SK-N-SH (cell line): ENCODE measurements at regions not wholly inside any gene's neighbourhood (a gene's known extent, or its start where the extent isn't known, plus 50 kb on each side); places are given as distances from the start of the nearest gene placed in this dataset.

Source experiments
- CTCF ChIA-PET: fragments of 300-600, 350-600 bp; formaldehyde crosslinking; extraction: SDS; loops from one replicate; lab custom pipeline; 2021; lab: Yijun Ruan, JAX
- POLR2A ChIA-PET: fragments of 350-600 bp; sonication (Branson Sonifier 250); formaldehyde crosslinking; extraction: SDS; loops from one replicate; lab custom pipeline; 2020; ENCODE audit warnings: antibody characterized with exemption, inconsistent platforms; lab: Yijun Ruan, JAX
- DNase-seq: peaks from one replicate; pipeline ENCODE4 v3.0.0; 2012
- H2AFZ ChIP-seq: fragments of 200-600 bp; sonication (generic); 2 replicates; pipeline ENCODE4 v1.8.1; 2016; ENCODE audit warnings: antibody characterized with exemption, mild to moderate bottlenecking, low read depth
- H3F3A ChIP-seq: fragments of 200-600 bp; sonication (generic); replicated peaks from 2 replicates; pipeline ENCODE3; 2016; ENCODE audit warnings: antibody characterized with exemption, mild to moderate bottlenecking; ENCODE audit not compliant: insufficient read depth
- H3K27ac ChIP-seq, 2 experiments: fragments of 200-500 bp in 1 of 2; fragments of 200-600 bp in 1 of 2; sonication (Bioruptor generic) in 1 of 2; sonication (generic), shearing (Covaris generic) in 1 of 2; 2 replicates each; pipeline versions ENCODE4 v1.5.1 to v1.6.1; 2014 to 2016; ENCODE audit warnings: low read depth in 2 of 2, inconsistent platforms in 1 of 2, low read length in 1 of 2, mild to moderate bottlenecking in 1 of 2, mixed read lengths in 1 of 2
- H3K27me3 ChIP-seq: fragments of 200-600 bp; sonication (generic), shearing (Covaris generic); 2 replicates; pipeline ENCODE4 v1.6.1; 2016; ENCODE audit warnings: mixed run types; ENCODE audit not compliant: insufficient read depth
- H3K36me3 ChIP-seq, 2 experiments: fragments of 200-500 bp in 1 of 2; fragments of 200-600 bp in 1 of 2; sonication (Bioruptor generic) in 1 of 2; sonication (generic) in 1 of 2; replicated peaks in 1 of 2; 2 replicates each; pipeline versions ENCODE3 to v1.5.1; 2014 to 2016; ENCODE audit warnings: low read length in 1 of 2, mild to moderate bottlenecking in 1 of 2; ENCODE audit not compliant: insufficient read depth in 2 of 2, control insufficient read depth in 1 of 2
- H3K4me1 ChIP-seq, 2 experiments: fragments of 200-500 bp in 1 of 2; fragments of 200-600 bp in 1 of 2; sonication (Bioruptor generic) in 1 of 2; sonication (generic), shearing (Covaris generic) in 1 of 2; 2 replicates each; pipeline versions ENCODE4 v1.5.1 to v1.6.1; 2014 to 2016; ENCODE audit warnings: low read depth in 1 of 2, low read length in 1 of 2, mixed run types in 1 of 2; ENCODE audit not compliant: insufficient read depth in 2 of 2, control insufficient read depth in 1 of 2
- H3K4me2 ChIP-seq: fragments of 200-600 bp; sonication (generic), shearing (Covaris generic); 2 replicates; pipeline ENCODE4 v1.6.1; 2017; ENCODE audit warnings: mixed run types
- H3K4me3 ChIP-seq, 2 experiments: fragments of 200-500 bp in 1 of 2; fragments of 200-600 bp in 1 of 2; sonication (Bioruptor generic) in 1 of 2; sonication (generic), shearing (Covaris generic) in 1 of 2; 2 replicates each; pipeline versions ENCODE4 v1.5.1 to v1.8.1; 2014 to 2016; ENCODE audit warnings: low read depth in 2 of 2, inconsistent platforms in 1 of 2, low read length in 1 of 2, mild to moderate bottlenecking in 1 of 2, mixed read lengths in 1 of 2, moderate library complexity in 1 of 2
- H3K79me2 ChIP-seq: fragments of 200-600 bp; sonication (generic); 2 replicates; pipeline ENCODE4 v1.8.1; 2017; ENCODE audit warnings: mild to moderate bottlenecking; ENCODE audit not compliant: insufficient read depth
- H3K9ac ChIP-seq: fragments of 200-600 bp; sonication (generic); 2 replicates; pipeline ENCODE4 v1.6.1; 2017; ENCODE audit warnings: mixed run types
- H3K9me2 ChIP-seq: fragments of 200-600 bp; sonication (generic); 2 replicates; pipeline ENCODE4 v1.6.1; 2017; ENCODE audit warnings: mixed run types
- H3K9me3 ChIP-seq: fragments of 200-600 bp; sonication (generic); 2 replicates; pipeline ENCODE4 v1.6.1; 2017; ENCODE audit warnings: mixed run types, mild to moderate bottlenecking, moderate library complexity
- H4K20me1 ChIP-seq: fragments of 200-600 bp; sonication (generic); 2 replicates; pipeline ENCODE4 v1.6.1; 2017; ENCODE audit warnings: mild to moderate bottlenecking, mixed run types; ENCODE audit not compliant: insufficient read depth
- ELF1 ChIP-seq: IDR thresholded peaks from 2 replicates; pipeline ENCODE4 v1.4.0; 2012
- EZH2phosphoT487 ChIP-seq: fragments of 200-600 bp; sonication (generic); IDR thresholded peaks from 2 replicates; pipeline ENCODE4 v1.6.1; 2017; ENCODE audit warnings: low read depth, mixed run types, mild to moderate bottlenecking, antibody characterized with exemption, moderate library complexity, borderline replicate concordance
- FOSL2 ChIP-seq: IDR thresholded peaks from 2 replicates; pipeline ENCODE4 v1.4.0; 2012; ENCODE audit warnings: low read depth, mild to moderate bottlenecking, moderate library complexity, borderline replicate concordance
- FOXM1 ChIP-seq: IDR thresholded peaks from 2 replicates; pipeline ENCODE4 v1.4.0; 2012; ENCODE audit warnings: low read depth, mild to moderate bottlenecking
- GABPA ChIP-seq: IDR thresholded peaks from 2 replicates; pipeline ENCODE4 v1.4.0; 2012; ENCODE audit warnings: low read depth, mild to moderate bottlenecking
- GATA2 ChIP-seq: sonication (generic); formaldehyde crosslinking; IDR thresholded peaks from 2 replicates; pipeline ENCODE4 v1.5.0; 2020; ENCODE audit warnings: mild to moderate bottlenecking, missing genetic modification reagents
- JUND ChIP-seq: IDR thresholded peaks from 2 replicates; pipeline ENCODE4 v1.4.0; 2012
- MXI1 ChIP-seq: IDR thresholded peaks from 2 replicates; pipeline ENCODE4 v1.6.1; 2012; ENCODE audit warnings: mild to moderate bottlenecking, low read depth, low read length, improper control_type of control experiment
- NRF1 ChIP-seq: IDR thresholded peaks from 2 replicates; pipeline ENCODE4 v1.6.1; 2012; ENCODE audit warnings: low read depth, mild to moderate bottlenecking, low read length
- RAD21 ChIP-seq: IDR thresholded peaks from 2 replicates; pipeline ENCODE4 v1.6.1; 2012; ENCODE audit warnings: mild to moderate bottlenecking, low read length
- SIN3A ChIP-seq: IDR thresholded peaks from 2 replicates; pipeline ENCODE4 v1.6.1; 2012; ENCODE audit warnings: low read depth, mild to moderate bottlenecking, low read length, moderate library complexity, borderline replicate concordance
- SMC3 ChIP-seq: IDR thresholded peaks from 2 replicates; pipeline ENCODE4 v1.6.1; 2012; ENCODE audit warnings: low read depth, low read length, improper control_type of control experiment
- TAF1 ChIP-seq: IDR thresholded peaks from 2 replicates; pipeline ENCODE4 v1.6.1; 2012; ENCODE audit warnings: low read depth, mild to moderate bottlenecking, low read length, moderate library complexity, borderline replicate concordance
- TCF12 ChIP-seq: IDR thresholded peaks from 2 replicates; pipeline ENCODE4 v1.4.0; 2012
- TEAD4 ChIP-seq: IDR thresholded peaks from 2 replicates; pipeline ENCODE4 v1.4.0; 2012; ENCODE audit warnings: mild to moderate bottlenecking, borderline replicate concordance; ENCODE audit not compliant: insufficient read depth
- WGBS: methylation state at CpG from one replicate; pipeline ENCODE4 v1.1.6; 2017; ENCODE audit warnings: low lambda C conversion rate; 5-methylcytosine and 5-hydroxymethylcytosine counted together
- TF ChIP-seq, protein P1 (sequence below): IDR thresholded peaks from 2 replicates; pipeline ENCODE4; 2012
- TF ChIP-seq, protein P2 (sequence below): IDR thresholded peaks from 2 replicates; pipeline ENCODE4 v1.6.1; 2012; ENCODE audit warnings: mild to moderate bottlenecking, low read depth, low read length, moderate library complexity
- TF ChIP-seq, protein P3 (sequence below): fragments of 150-350 bp; IDR thresholded peaks from 2 replicates; pipeline ENCODE4 v1.6.1; 2017; ENCODE audit warnings: antibody characterized with exemption, low read length, low read depth, borderline replicate concordance
- TF ChIP-seq, protein P4 (sequence below): fragments of 150-350 bp; IDR thresholded peaks from 2 replicates; pipeline ENCODE4 v1.6.1; 2016; ENCODE audit warnings: mild to moderate bottlenecking, low read depth, low read length
- TF ChIP-seq, protein P5 (sequence below): fragments of 200-600 bp; sonication (generic); IDR thresholded peaks from 2 replicates; pipeline ENCODE4 v1.6.1; 2017; ENCODE audit warnings: antibody characterized with exemption, mild to moderate bottlenecking, moderate library complexity

DNA sequence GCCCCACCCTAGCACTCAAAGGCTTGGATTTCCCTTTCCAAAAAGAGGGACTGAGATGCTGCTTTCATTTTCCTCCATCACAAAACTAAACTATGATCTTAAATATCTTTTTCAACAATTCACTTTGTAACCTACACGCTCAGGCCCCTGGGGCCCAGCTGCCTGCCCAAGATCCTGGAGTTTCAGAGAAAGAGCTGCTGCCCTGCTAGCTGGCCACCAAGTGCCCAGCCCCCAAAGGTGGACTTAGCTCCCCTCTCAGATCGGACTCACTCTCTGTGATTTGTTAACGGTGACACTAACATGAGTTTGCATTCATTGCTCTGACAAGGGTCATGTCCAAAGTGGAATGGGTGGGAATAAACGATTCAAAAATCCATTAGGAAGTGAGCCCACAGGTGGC, 119.6 kb upstream of the SMAD3 start:
- H3K27me3 ChIP-seq: no peaks in the 10 kb centered on the region
- H3K9me2 ChIP-seq: no peaks in the 10 kb centered on the region
- no peaks in the 10 kb centered on the region for H3K36me3 ChIP-seq
- no peak overlapping the region for H3K27ac ChIP-seq
- no peak for DNase-seq
- H4K20me1 ChIP-seq: no peaks in the 10 kb centered on the region
- CTCF ChIA-PET: interaction anchor here (0.7 to 7.8 kb wide), 47 partner anchors 11 to 1209 kb away, joined by 3 to 112 read pairs (median 6); no protein-coding TSS in a partner anchor
- no peak overlapping the region for H3K4me2 ChIP-seq
- POLR2A ChIA-PET: no interaction called here
- TF ChIP-seq ELF1 (no peak), MXI1 (no peak), SMC3 (no peak), TAF1 (no peak), TEAD4 (no peak), SIN3A (no peak), GATA2 (CRISPR knock-in tag) (no peak)
- TF ChIP-seq, protein P1, sequence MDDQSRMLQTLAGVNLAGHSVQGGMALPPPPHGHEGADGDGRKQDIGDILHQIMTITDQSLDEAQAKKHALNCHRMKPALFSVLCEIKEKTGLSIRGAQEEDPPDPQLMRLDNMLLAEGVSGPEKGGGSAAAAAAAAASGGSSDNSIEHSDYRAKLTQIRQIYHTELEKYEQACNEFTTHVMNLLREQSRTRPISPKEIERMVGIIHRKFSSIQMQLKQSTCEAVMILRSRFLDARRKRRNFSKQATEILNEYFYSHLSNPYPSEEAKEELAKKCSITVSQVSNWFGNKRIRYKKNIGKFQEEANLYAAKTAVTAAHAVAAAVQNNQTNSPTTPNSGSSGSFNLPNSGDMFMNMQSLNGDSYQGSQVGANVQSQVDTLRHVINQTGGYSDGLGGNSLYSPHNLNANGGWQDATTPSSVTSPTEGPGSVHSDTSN: no peak
- TF ChIP-seq, protein P2, sequence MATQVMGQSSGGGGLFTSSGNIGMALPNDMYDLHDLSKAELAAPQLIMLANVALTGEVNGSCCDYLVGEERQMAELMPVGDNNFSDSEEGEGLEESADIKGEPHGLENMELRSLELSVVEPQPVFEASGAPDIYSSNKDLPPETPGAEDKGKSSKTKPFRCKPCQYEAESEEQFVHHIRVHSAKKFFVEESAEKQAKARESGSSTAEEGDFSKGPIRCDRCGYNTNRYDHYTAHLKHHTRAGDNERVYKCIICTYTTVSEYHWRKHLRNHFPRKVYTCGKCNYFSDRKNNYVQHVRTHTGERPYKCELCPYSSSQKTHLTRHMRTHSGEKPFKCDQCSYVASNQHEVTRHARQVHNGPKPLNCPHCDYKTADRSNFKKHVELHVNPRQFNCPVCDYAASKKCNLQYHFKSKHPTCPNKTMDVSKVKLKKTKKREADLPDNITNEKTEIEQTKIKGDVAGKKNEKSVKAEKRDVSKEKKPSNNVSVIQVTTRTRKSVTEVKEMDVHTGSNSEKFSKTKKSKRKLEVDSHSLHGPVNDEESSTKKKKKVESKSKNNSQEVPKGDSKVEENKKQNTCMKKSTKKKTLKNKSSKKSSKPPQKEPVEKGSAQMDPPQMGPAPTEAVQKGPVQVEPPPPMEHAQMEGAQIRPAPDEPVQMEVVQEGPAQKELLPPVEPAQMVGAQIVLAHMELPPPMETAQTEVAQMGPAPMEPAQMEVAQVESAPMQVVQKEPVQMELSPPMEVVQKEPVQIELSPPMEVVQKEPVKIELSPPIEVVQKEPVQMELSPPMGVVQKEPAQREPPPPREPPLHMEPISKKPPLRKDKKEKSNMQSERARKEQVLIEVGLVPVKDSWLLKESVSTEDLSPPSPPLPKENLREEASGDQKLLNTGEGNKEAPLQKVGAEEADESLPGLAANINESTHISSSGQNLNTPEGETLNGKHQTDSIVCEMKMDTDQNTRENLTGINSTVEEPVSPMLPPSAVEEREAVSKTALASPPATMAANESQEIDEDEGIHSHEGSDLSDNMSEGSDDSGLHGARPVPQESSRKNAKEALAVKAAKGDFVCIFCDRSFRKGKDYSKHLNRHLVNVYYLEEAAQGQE: no peak
- no peaks in the 10 kb centered on the region for H3K79me2 ChIP-seq
- 58% methylated on average over 4 of the region's 4 CpGs for WGBS
- no peak overlapping the region for H3K4me3 ChIP-seq
- H3K9ac ChIP-seq: no peak overlapping the region
- H3K4me1 ChIP-seq: peaks cover 0 to 4% of the 10 kb centered on the region in 2 experiments; a peak in 1 of 4 replicates
- no peaks in the 10 kb centered on the region for H3K9me3 ChIP-seq
- no peaks in the 10 kb centered on the region for H3F3A ChIP-seq
- no peak overlapping the region for H2AFZ ChIP-seq

DNA sequence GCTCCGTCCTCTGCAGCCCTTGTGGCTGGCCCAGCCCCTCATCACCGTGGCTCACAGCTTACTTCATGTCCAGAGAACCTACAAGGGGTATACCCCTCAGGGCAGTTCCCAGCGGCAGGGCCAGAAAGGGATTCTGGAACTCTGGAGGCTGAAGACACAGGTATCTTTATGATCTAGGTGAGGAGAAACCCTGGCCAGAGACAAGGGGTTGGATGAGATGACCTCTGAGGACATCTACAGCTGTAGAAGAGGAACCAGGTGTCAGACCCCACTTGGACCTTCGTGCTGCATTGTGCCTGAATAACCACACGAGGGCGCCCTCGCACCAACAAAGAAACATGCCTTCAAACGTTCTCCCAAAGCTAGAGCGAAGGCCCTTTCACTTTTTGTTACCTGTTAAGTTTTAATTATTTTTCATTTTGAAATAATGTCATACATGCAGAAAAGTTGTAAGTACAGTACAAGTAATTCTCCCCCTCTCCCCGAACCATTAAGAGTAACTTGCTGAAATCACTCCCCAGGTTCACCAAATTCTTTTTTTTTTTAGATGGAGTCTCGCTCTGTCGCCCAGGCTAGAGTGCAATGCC, 118.7 kb upstream of the SMAD3 start:
- POLR2A ChIA-PET: no interaction called here
- Histone ChIP-seq H3F3A (no peaks in the 10 kb centered on the region), H3K79me2 (no peaks in the 10 kb centered on the region), H4K20me1 (no peaks in the 10 kb centered on the region), H3K4me3 (no peak overlapping the region), H3K9me2 (no peaks in the 10 kb centered on the region), H2AFZ (no peak overlapping the region), H3K4me1 (peaks cover 0 to 4% of the 10 kb centered on the region in 2 experiments; a peak in 1 of 4 replicates), H3K9me3 (no peaks in the 10 kb centered on the region), H3K36me3 (no peaks in the 10 kb centered on the region), H3K27me3 (no peaks in the 10 kb centered on the region), H3K9ac (no peak overlapping the region), H3K27ac (no peak overlapping the region), H3K4me2 (no peak overlapping the region)
- DNase-seq: peak; percentile 79
- CTCF ChIA-PET: interaction anchor here (0.6 to 7.8 kb wide), 108 partner anchors 8 to 1208 kb away, joined by 3 to 112 read pairs (median 4); partner anchors contain the start of genes AAGAB, C15orf61, IQCH and SMAD3
- 19% methylated on average over 10 of the region's 12 CpGs for WGBS
- no peak for TF ChIP-seq FOXM1
- no peak for TF ChIP-seq JUND
- TF ChIP-seq NRF1: 0 out of 2 replicates have a peak, but pooled peaks have one; percentile 5
- peak; percentile 99 for TF ChIP-seq RAD21
- TF ChIP-seq, protein P3, sequence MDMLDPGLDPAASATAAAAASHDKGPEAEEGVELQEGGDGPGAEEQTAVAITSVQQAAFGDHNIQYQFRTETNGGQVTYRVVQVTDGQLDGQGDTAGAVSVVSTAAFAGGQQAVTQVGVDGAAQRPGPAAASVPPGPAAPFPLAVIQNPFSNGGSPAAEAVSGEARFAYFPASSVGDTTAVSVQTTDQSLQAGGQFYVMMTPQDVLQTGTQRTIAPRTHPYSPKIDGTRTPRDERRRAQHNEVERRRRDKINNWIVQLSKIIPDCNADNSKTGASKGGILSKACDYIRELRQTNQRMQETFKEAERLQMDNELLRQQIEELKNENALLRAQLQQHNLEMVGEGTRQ: no peak
- TF ChIP-seq SMC3: peak; percentile 99
- TF ChIP-seq EZH2phosphoT487: no peak
- TF ChIP-seq TCF12: no peak
- TF ChIP-seq, protein P4, sequence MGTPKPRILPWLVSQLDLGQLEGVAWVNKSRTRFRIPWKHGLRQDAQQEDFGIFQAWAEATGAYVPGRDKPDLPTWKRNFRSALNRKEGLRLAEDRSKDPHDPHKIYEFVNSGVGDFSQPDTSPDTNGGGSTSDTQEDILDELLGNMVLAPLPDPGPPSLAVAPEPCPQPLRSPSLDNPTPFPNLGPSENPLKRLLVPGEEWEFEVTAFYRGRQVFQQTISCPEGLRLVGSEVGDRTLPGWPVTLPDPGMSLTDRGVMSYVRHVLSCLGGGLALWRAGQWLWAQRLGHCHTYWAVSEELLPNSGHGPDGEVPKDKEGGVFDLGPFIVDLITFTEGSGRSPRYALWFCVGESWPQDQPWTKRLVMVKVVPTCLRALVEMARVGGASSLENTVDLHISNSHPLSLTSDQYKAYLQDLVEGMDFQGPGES: no peak
- TF ChIP-seq, protein P5, sequence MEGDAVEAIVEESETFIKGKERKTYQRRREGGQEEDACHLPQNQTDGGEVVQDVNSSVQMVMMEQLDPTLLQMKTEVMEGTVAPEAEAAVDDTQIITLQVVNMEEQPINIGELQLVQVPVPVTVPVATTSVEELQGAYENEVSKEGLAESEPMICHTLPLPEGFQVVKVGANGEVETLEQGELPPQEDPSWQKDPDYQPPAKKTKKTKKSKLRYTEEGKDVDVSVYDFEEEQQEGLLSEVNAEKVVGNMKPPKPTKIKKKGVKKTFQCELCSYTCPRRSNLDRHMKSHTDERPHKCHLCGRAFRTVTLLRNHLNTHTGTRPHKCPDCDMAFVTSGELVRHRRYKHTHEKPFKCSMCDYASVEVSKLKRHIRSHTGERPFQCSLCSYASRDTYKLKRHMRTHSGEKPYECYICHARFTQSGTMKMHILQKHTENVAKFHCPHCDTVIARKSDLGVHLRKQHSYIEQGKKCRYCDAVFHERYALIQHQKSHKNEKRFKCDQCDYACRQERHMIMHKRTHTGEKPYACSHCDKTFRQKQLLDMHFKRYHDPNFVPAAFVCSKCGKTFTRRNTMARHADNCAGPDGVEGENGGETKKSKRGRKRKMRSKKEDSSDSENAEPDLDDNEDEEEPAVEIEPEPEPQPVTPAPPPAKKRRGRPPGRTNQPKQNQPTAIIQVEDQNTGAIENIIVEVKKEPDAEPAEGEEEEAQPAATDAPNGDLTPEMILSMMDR: peak; percentile 94
- no peak for TF ChIP-seq FOSL2
- TF ChIP-seq GABPA: no peak
